Liver (tissue), 3 donors: ENCODE measurements at regions not wholly inside any gene's neighbourhood (a gene's known extent, or its start where the extent isn't known, plus 50 kb on each side); places are given as distances from the start of the nearest gene placed in this dataset.
"Not testable (repeated sequence)": the region's sequence is repeated elsewhere in the genome, so short reads cannot be mapped to it uniquely, and the experiment has no call there.

Experiments used
- FOXA1 ChIP-seq: IDR thresholded peaks from 2 replicates; pipeline ENCODE4 v1.6.1; 2016; ENCODE audit warnings: antibody characterized with exemption
- GABPA ChIP-seq, 2 donors: IDR thresholded peaks in 1 of 2; conservative IDR thresholded peaks in 1 of 2; 2 replicates each; pipeline ENCODE4 v1.6.1; 2016; ENCODE audit warnings: antibody characterized with exemption in 2 of 2, mild to moderate bottlenecking in 1 of 2, moderate library complexity in 1 of 2
- HNF4A ChIP-seq, 2 donors: conservative IDR thresholded peaks; 2 replicates each; pipeline ENCODE4 v1.6.1; 2016; ENCODE audit warnings: antibody characterized with exemption in 2 of 2, mild to moderate bottlenecking in 2 of 2
- HNF4G ChIP-seq: IDR thresholded peaks from 2 replicates; pipeline ENCODE4 v1.6.1; 2016; ENCODE audit warnings: antibody characterized with exemption
- JUND ChIP-seq, 2 donors: IDR thresholded peaks; 2 replicates each; pipeline ENCODE4 v1.6.1; 2016; ENCODE audit warnings: antibody characterized with exemption in 2 of 2
- RXRA ChIP-seq, 2 donors: IDR thresholded peaks; 2 replicates each; pipeline ENCODE4 v1.6.1; 2017 to 2018; ENCODE audit warnings: antibody characterized with exemption in 2 of 2, mild to moderate bottlenecking in 1 of 2
- SP1 ChIP-seq: IDR thresholded peaks from 2 replicates; pipeline ENCODE4 v1.6.1; 2018; ENCODE audit warnings: antibody characterized with exemption, mild to moderate bottlenecking
- TAF1 ChIP-seq: conservative IDR thresholded peaks from 2 replicates; pipeline ENCODE4 v1.6.1; 2016; ENCODE audit warnings: antibody characterized with exemption, mild to moderate bottlenecking
- YY1 ChIP-seq: IDR thresholded peaks from 2 replicates; pipeline ENCODE4 v1.6.1; 2016; ENCODE audit warnings: antibody characterized with exemption, mild to moderate bottlenecking
- TF ChIP-seq, protein P1 (sequence below): fragments of 150-350 bp; IDR thresholded peaks from 2 replicates; pipeline ENCODE4 v1.5.1; 2017; ENCODE audit warnings: improper control_type of control experiment, low read depth, low read length; ENCODE audit not compliant: missing input control
- TF ChIP-seq, protein P2 (sequence below): IDR thresholded peaks from 2 replicates; pipeline ENCODE4 v1.6.1; 2016; ENCODE audit warnings: antibody characterized with exemption
- TF ChIP-seq, protein P3 (sequence below): IDR thresholded peaks from 2 replicates; pipeline ENCODE4 v1.6.1; 2016; ENCODE audit warnings: antibody characterized with exemption, mild to moderate bottlenecking
- TF ChIP-seq, protein P4 (sequence below): IDR thresholded peaks from 2 replicates; pipeline ENCODE4 v1.6.1; 2016; ENCODE audit warnings: antibody characterized with exemption
- donor health status: healthy.
- donor health status: healthy.

DNA sequence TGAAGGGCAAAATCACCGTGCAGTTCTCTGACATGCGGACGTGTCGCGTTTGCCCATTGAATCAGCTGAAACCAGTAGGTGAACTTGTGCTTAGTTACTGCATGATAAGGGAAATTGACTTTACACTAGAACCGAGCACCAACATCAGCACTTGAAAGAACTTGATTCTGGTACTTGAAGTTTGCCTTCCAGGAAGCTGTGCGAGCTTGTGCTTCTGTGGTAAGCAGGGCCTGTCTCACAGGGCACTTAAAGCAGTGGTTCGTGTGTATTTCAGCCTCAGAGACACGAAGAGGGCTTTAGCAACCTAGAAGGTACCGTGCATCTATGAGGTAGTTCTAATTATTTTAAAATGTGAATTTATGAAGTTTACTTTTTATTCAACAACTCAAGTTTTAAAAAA, 103.0 kb downstream of the GOLGA6L22 start:
- TF ChIP-seq, protein P1, sequence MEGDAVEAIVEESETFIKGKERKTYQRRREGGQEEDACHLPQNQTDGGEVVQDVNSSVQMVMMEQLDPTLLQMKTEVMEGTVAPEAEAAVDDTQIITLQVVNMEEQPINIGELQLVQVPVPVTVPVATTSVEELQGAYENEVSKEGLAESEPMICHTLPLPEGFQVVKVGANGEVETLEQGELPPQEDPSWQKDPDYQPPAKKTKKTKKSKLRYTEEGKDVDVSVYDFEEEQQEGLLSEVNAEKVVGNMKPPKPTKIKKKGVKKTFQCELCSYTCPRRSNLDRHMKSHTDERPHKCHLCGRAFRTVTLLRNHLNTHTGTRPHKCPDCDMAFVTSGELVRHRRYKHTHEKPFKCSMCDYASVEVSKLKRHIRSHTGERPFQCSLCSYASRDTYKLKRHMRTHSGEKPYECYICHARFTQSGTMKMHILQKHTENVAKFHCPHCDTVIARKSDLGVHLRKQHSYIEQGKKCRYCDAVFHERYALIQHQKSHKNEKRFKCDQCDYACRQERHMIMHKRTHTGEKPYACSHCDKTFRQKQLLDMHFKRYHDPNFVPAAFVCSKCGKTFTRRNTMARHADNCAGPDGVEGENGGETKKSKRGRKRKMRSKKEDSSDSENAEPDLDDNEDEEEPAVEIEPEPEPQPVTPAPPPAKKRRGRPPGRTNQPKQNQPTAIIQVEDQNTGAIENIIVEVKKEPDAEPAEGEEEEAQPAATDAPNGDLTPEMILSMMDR: not testable (repeated sequence)
- TF ChIP-seq, protein P2, sequence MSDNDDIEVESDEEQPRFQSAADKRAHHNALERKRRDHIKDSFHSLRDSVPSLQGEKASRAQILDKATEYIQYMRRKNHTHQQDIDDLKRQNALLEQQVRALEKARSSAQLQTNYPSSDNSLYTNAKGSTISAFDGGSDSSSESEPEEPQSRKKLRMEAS: not testable (repeated sequence)
- TF ChIP-seq, protein P3, sequence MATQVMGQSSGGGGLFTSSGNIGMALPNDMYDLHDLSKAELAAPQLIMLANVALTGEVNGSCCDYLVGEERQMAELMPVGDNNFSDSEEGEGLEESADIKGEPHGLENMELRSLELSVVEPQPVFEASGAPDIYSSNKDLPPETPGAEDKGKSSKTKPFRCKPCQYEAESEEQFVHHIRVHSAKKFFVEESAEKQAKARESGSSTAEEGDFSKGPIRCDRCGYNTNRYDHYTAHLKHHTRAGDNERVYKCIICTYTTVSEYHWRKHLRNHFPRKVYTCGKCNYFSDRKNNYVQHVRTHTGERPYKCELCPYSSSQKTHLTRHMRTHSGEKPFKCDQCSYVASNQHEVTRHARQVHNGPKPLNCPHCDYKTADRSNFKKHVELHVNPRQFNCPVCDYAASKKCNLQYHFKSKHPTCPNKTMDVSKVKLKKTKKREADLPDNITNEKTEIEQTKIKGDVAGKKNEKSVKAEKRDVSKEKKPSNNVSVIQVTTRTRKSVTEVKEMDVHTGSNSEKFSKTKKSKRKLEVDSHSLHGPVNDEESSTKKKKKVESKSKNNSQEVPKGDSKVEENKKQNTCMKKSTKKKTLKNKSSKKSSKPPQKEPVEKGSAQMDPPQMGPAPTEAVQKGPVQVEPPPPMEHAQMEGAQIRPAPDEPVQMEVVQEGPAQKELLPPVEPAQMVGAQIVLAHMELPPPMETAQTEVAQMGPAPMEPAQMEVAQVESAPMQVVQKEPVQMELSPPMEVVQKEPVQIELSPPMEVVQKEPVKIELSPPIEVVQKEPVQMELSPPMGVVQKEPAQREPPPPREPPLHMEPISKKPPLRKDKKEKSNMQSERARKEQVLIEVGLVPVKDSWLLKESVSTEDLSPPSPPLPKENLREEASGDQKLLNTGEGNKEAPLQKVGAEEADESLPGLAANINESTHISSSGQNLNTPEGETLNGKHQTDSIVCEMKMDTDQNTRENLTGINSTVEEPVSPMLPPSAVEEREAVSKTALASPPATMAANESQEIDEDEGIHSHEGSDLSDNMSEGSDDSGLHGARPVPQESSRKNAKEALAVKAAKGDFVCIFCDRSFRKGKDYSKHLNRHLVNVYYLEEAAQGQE: not testable (repeated sequence)
- not testable (repeated sequence) for TF ChIP-seq YY1; JUND (IDR thresholded peaks at IDR 0.05); GABPA (IDR thresholded peaks at IDR 0.05 in 1 of 2, conservative IDR thresholded peaks at IDR 0.05 in 1 of 2); FOXA1; SP1; TAF1; HNF4A (conservative IDR thresholded peaks at IDR 0.05); HNF4G; RXRA (IDR thresholded peaks at IDR 0.05)
- TF ChIP-seq, protein P4, sequence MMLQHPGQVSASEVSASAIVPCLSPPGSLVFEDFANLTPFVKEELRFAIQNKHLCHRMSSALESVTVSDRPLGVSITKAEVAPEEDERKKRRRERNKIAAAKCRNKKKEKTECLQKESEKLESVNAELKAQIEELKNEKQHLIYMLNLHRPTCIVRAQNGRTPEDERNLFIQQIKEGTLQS: not testable (repeated sequence)
